K562 (cell line): ENCODE measurements at regions not wholly inside any gene's neighbourhood (a gene's known extent, or its start where the extent isn't known, plus 50 kb on each side); places are given as distances from the start of the nearest gene placed in this dataset.

Experiments
- ATAC-seq: fragments of 200-7000 bp; cut with Tn5 transposase; 3 replicates; pipeline ENCODE4 v1.9.1; 2020; ENCODE audit warnings: moderate library complexity
- BruUV-seq: library from RNA; stranded (reverse); fragments of 400-500 nt; replicated peaks from 2 replicates; lab custom pipeline; 2021; lab: Mats Ljungman, UMichigan
- CTCF ChIA-PET: fragments of 300-600 bp; formaldehyde crosslinking; extraction: SDS; loops from one replicate; lab custom pipeline; 2021; ENCODE audit warnings: low intra/inter-chr PET ratio; lab: Yijun Ruan, JAX
- POLR2A ChIA-PET: fragments of 300-600, 350-650 bp; sonication (Branson Sonifier 250); formaldehyde crosslinking; extraction: SDS; loops from one replicate; lab custom pipeline; 2021; ENCODE audit warnings: antibody characterized with exemption, inconsistent platforms; lab: Yijun Ruan, JAX
- DNase-seq, 4 experiments: peaks; one replicate each; pipeline versions ENCODE4 v3.0.0 to v3.0.0-alpha.2; 2011 to 2018; ENCODE audit warnings: low spot score in 3 of 4, mixed read lengths in 3 of 4; ENCODE audit errors: extremely low read depth in 1 of 4
- FAIRE-seq: peaks from 2 replicates; lab custom pipeline; 2011; peaks lifted over from hg19 to GRCh38; lab: Jason Lieb, UNC
- H2AFZ ChIP-seq: 2 replicates; pipeline ENCODE4 v1.6.0; 2011; ENCODE audit warnings: low read depth, low read length, control low read depth, inconsistent platforms
- H3K27ac ChIP-seq: fragments of 200-600 bp; 3 replicates; pipeline ENCODE4 v1.8.0; 2011; ENCODE audit warnings: low read depth, mild to moderate bottlenecking, control low read depth, inconsistent platforms, low read length, moderate library complexity, mixed read lengths; ENCODE audit errors: extremely low read depth
- H3K27me3 ChIP-seq, 2 experiments: fragments of 300-600 bp in 1 of 2; 2 replicates in 1 of 2; 3 replicates in 1 of 2; pipeline versions ENCODE4 v1.6.0 to v1.8.0; 2011; ENCODE audit warnings: inconsistent platforms in 2 of 2, low read length in 2 of 2, mild to moderate bottlenecking in 1 of 2, mixed read lengths in 1 of 2, moderate library complexity in 1 of 2; ENCODE audit not compliant: control insufficient read depth in 2 of 2, insufficient read depth in 2 of 2
- H3K36me3 ChIP-seq: fragments of 300-600 bp; 3 replicates; pipeline ENCODE4 v1.8.0; 2011; ENCODE audit warnings: mild to moderate bottlenecking, low read length, inconsistent platforms; ENCODE audit not compliant: control insufficient read depth, insufficient read depth
- H3K4me1 ChIP-seq, 2 experiments: fragments of 200-600 bp in 1 of 2; replicated peaks in 1 of 2; 2 replicates in 1 of 2; 3 replicates in 1 of 2; pipeline versions ENCODE4 v1.5.1 to v1.8.0; 2011; ENCODE audit warnings: inconsistent platforms in 2 of 2, low read length in 2 of 2, mild to moderate bottlenecking in 1 of 2, mixed read lengths in 1 of 2, moderate library complexity in 1 of 2; ENCODE audit not compliant: control insufficient read depth in 2 of 2, insufficient read depth in 2 of 2
- H3K4me2 ChIP-seq: 2 replicates; pipeline ENCODE4 v1.6.1; 2011; ENCODE audit warnings: low read length, control low read depth, inconsistent platforms, mixed read lengths; ENCODE audit not compliant: insufficient read depth
- H3K4me3 ChIP-seq: fragments of 200-600 bp; sonication (generic), shearing (Covaris generic); 2 replicates; pipeline ENCODE4 v1.5.1; 2016; ENCODE audit warnings: control low read depth, inconsistent platforms
- H3K79me2 ChIP-seq: fragments of 200-600 bp; 3 replicates; pipeline ENCODE4 v1.8.0; 2011; ENCODE audit warnings: low read length, inconsistent platforms; ENCODE audit not compliant: control insufficient read depth, insufficient read depth
- H3K9ac ChIP-seq, 2 experiments: 2 replicates each; pipeline versions ENCODE4 v1.6.0 to v1.6.1; 2011; ENCODE audit warnings: low read depth in 2 of 2, low read length in 2 of 2, control low read depth in 1 of 2, inconsistent platforms in 1 of 2, mild to moderate bottlenecking in 1 of 2, mixed read lengths in 1 of 2; ENCODE audit not compliant: insufficient read depth in 1 of 2
- H3K9me1 ChIP-seq: one replicate; pipeline ENCODE4 v1.6.0; 2011; ENCODE audit warnings: inconsistent platforms, mild to moderate bottlenecking, low read length, moderate library complexity; ENCODE audit not compliant: control insufficient read depth, insufficient read depth
- H3K9me3 ChIP-seq: replicated peaks from 2 replicates; pipeline ENCODE4 v1.5.1; 2011; ENCODE audit warnings: low read depth, low read length, inconsistent platforms; ENCODE audit not compliant: control insufficient read depth, insufficient read depth
- H4K20me1 ChIP-seq: replicated peaks from 2 replicates; pipeline ENCODE4 v1.6.1; 2011; ENCODE audit warnings: low read length, inconsistent platforms, mixed read lengths; ENCODE audit not compliant: control insufficient read depth, insufficient read depth
- ATF2 ChIP-seq: sonication (generic); formaldehyde crosslinking; IDR thresholded peaks from 2 replicates; pipeline ENCODE4 v1.8.1; 2022; ENCODE audit warnings: missing genetic modification reagents
- HNRNPH1 ChIP-seq: fragments of 200-400 bp; formaldehyde crosslinking; optimal IDR thresholded peaks from 2 replicates; pipeline ENCODE3; 2017; ENCODE audit warnings: low read depth, mild to moderate bottlenecking, low read length, moderate library complexity
- KLF13 ChIP-seq: fragments of 450-650 bp; IDR thresholded peaks from 2 replicates; pipeline ENCODE4 v1.6.1; 2016; ENCODE audit warnings: missing genetic modification characterization, low read depth, mild to moderate bottlenecking, missing compliant biosample characterization, moderate library complexity, borderline replicate concordance
- TBP ChIP-seq: optimal IDR thresholded peaks from 2 replicates; pipeline ENCODE3; 2011; ENCODE audit warnings: low read depth, low read length, improper control_type of control experiment
- ZNF133 ChIP-seq: fragments of 250-450 bp; sonication (Bioruptor Pico); IDR thresholded peaks from 2 replicates; pipeline ENCODE4 v1.4.0; 2020; ENCODE audit warnings: mild to moderate bottlenecking
- ZNF23 ChIP-seq: fragments of 250-450 bp; sonication (Bioruptor Pico); IDR thresholded peaks from 2 replicates; pipeline ENCODE4 v1.4.0; 2020; ENCODE audit warnings: mild to moderate bottlenecking
- ZNF263 ChIP-seq: sonication (generic); formaldehyde crosslinking; IDR thresholded peaks from 2 replicates; pipeline ENCODE4 v1.8.0; 2022; ENCODE audit warnings: mild to moderate bottlenecking, missing genetic modification reagents, borderline replicate concordance
- ZNF696 ChIP-seq: fragments of 250-450 bp; sonication (Bioruptor Pico); conservative IDR thresholded peaks from 2 replicates; pipeline ENCODE4 v1.4.0; 2020; ENCODE audit warnings: mild to moderate bottlenecking, moderate library complexity
- ZNF707 ChIP-seq: fragments of 250-450 bp; sonication (Bioruptor Pico); conservative IDR thresholded peaks from 2 replicates; pipeline ENCODE4 v1.8.0; 2022; ENCODE audit warnings: inconsistent platforms, mild to moderate bottlenecking, moderate library complexity
- WGBS: fragments of 100-300 bp; shearing (Covaris generic); methylation state at CpG from one replicate; pipeline ENCODE4 v1.1.6; 2016; ENCODE audit warnings: low coverage, mixed read lengths; ENCODE audit not compliant: insufficient coverage; ENCODE audit errors: missing lambda C conversion rate; 5-methylcytosine and 5-hydroxymethylcytosine counted together
- in situ Hi-C: fragments of 300-500 bp; cut with MboI; formaldehyde crosslinking; loops from 4 replicates; pipeline ENCODE4 v1.15.0; 2018; ENCODE audit warnings: inconsistent platforms, mixed read lengths
- intact Hi-C: fragments of 100-400 bp; cut with micrococcal nuclease; formaldehyde crosslinking; loops from 2 replicates; pipeline ENCODE4 v1.14.2; 2022

- Histone ChIP-seq H3K4me3 (no peak overlapping the region), H3K27me3 (no peaks in the 10 kb centered on the region), H3K36me3 (no peaks in the 10 kb centered on the region), H3K79me2 (no peaks in the 10 kb centered on the region), H4K20me1 (no peaks in the 10 kb centered on the region), H3K4me2 (no peak overlapping the region), H3K9me3 (no peaks in the 10 kb centered on the region), H3K9me1 (no peaks in the 10 kb centered on the region), H3K4me1 (no peaks in the 10 kb centered on the region), H2AFZ (no peak overlapping the region), H3K9ac (no peak overlapping the region), H3K27ac (no peak overlapping the region)
- intact Hi-C loops (no loop called here), in situ Hi-C loops (no loop called here)
- TF ChIP-seq ZNF263 (no peak), ZNF133 (CRISPR knock-in tag) (no peak), ZNF23 (CRISPR knock-in tag) (no peak), KLF13 (tag) (no peak), ATF2 (CRISPR knock-in tag) (no peak), TBP (no peak), HNRNPH1 (no peak), ZNF707 (CRISPR knock-in tag) (no peak), ZNF696 (CRISPR knock-in tag) (no peak)
- no peak for FAIRE-seq
- ChIA-PET POLR2A (no interaction called here), CTCF (no interaction called here)
- no peak for ATAC-seq
- no TSS peak for BruUV-seq
- no peak for DNase-seq
- 0% methylated on average over 5 of the region's 6 CpGs for WGBS
Measured at GRCh38 chr13:60696602-60697001, 299.6 kb downstream of the TDRD3 start.
